ENCODE measurements at regions not wholly inside any gene's neighbourhood (a gene's known extent, or its start where the extent isn't known, plus 50 kb on each side); places are given as distances from the start of the nearest gene placed in this dataset.
A peak's percentile ranks its signal among the peaks of the same experiment; 100 is the strongest.

DNA sequence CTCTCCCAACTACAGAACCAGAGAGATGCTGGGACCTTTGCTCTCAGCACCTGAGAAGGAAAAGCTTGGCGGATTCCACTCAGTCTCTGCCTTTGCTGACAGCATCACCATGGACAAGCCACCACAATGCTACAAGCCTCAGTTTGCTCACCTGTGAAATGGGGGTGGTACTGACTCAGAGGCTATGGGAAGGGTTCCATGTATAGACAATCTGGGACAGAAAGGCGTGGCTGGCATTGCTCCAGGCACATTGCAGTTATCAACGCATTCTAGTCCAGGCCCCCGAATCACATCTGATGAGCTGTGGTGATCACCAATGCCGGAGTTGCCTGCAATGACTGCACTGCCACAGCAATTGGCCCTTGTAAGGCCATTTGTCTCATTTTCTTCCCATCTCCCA, 72.6 kb downstream of the ISX start:
- Histone ChIP-seq H3K9me2 (replicated peaks; ENCODE audit: insufficient read depth, low read length) (no peaks in the 10 kb centered on the region), H3K4me2 (ENCODE audit: low read depth, low read length) (no peak overlapping the region), H3K4me3 (ENCODE audit: low read length) (no peak overlapping the region), H4K20me1 (ENCODE audit: insufficient read depth, low read length) (no peaks in the 10 kb centered on the region), H3K36me3 (replicated peaks; ENCODE audit: insufficient read depth, low read length) (no peaks in the 10 kb centered on the region), H3K9ac (ENCODE audit: low read length) (no peak overlapping the region), H3K27ac (ENCODE audit: low read length) (no peak overlapping the region), H3K4me1 (ENCODE audit: low read length) (no peaks in the 10 kb centered on the region), H3K79me2 (ENCODE audit: low read length) (no peaks in the 10 kb centered on the region), H3K9me3 (replicated peaks; ENCODE audit: insufficient read depth, low read length) (no peaks in the 10 kb centered on the region), H3F3A (ENCODE audit: insufficient read depth, low read length) (no peaks in the 10 kb centered on the region), H2AFZ (ENCODE audit: low read length) (no peak overlapping the region), H3K27me3 (replicated peaks; ENCODE audit: insufficient read depth, low read length) (no peaks in the 10 kb centered on the region)
- no peak for TF ChIP-seq EZH2 (optimal IDR thresholded peaks at IDR 0.05; ENCODE audit: low read depth, low read length)
- TF ChIP-seq EZH2phosphoT487 (IDR thresholded peaks at IDR 0.05; ENCODE audit: low read length), result no peak
- TF ChIP-seq, protein P1, sequence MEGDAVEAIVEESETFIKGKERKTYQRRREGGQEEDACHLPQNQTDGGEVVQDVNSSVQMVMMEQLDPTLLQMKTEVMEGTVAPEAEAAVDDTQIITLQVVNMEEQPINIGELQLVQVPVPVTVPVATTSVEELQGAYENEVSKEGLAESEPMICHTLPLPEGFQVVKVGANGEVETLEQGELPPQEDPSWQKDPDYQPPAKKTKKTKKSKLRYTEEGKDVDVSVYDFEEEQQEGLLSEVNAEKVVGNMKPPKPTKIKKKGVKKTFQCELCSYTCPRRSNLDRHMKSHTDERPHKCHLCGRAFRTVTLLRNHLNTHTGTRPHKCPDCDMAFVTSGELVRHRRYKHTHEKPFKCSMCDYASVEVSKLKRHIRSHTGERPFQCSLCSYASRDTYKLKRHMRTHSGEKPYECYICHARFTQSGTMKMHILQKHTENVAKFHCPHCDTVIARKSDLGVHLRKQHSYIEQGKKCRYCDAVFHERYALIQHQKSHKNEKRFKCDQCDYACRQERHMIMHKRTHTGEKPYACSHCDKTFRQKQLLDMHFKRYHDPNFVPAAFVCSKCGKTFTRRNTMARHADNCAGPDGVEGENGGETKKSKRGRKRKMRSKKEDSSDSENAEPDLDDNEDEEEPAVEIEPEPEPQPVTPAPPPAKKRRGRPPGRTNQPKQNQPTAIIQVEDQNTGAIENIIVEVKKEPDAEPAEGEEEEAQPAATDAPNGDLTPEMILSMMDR (IDR thresholded peaks at IDR 0.05; ENCODE audit: low read length), result no peak
- DNase-seq, result no peak

DNA sequence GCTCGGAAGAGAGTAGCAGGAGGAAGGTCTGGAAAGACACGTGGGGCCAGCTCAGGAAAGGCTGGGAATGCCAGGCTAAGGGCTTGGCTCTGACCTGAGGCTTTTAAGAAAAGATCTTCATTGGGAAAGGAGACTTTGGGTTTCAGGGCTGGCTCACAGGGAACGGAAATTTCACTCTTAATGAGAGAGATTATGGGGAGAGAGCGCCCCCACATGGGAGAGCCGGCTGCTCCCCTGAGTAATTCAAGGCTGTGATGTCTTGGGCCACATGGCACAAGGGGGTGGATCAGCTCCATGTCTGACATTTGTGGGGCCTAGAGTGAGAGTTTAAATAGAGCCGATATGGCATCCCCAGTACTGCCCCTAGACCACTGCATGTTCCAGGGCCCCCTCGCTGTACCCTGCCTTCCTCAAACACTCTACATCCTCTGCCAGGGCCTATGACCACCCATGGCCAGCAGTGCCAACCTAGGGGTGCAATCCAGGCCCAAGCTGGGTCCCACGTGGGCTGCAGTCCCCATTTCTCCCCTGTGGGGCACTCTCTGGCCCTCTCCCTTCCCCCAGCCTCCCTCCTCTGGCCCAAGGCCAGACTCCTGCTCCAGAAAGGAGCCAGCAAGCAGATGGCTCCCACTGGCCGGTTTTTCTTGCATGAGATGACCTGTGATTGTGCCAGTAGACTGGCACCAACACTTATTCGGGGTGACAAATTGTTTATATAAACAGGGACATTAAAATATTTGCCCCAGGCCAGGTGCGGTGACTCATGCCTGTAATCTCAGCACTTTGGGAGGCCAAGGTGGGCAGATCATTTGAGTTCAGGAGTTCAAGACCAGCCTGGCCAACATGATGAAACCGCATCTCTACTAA, 75.2 kb downstream of the ISX start:
- Histone ChIP-seq H3K79me2 (ENCODE audit: low read length) (no peaks in the 10 kb centered on the region), H3K9ac (ENCODE audit: low read length) (no peak overlapping the region), H3K9me2 (replicated peaks; ENCODE audit: insufficient read depth, low read length) (no peaks in the 10 kb centered on the region), H3K4me3 (ENCODE audit: low read length) (no peak overlapping the region), H2AFZ (ENCODE audit: low read length) (no peak overlapping the region), H3K4me1 (ENCODE audit: low read length) (no peaks in the 10 kb centered on the region), H4K20me1 (ENCODE audit: insufficient read depth, low read length) (no peaks in the 10 kb centered on the region), H3K4me2 (ENCODE audit: low read depth, low read length) (no peak overlapping the region), H3K27me3 (replicated peaks; ENCODE audit: insufficient read depth, low read length) (no peaks in the 10 kb centered on the region), H3K9me3 (replicated peaks; ENCODE audit: insufficient read depth, low read length) (no peaks in the 10 kb centered on the region), H3F3A (ENCODE audit: insufficient read depth, low read length) (no peaks in the 10 kb centered on the region), H3K27ac (ENCODE audit: low read length) (no peak overlapping the region), H3K36me3 (replicated peaks; ENCODE audit: insufficient read depth, low read length) (no peaks in the 10 kb centered on the region)
- no peak for DNase-seq
- TF ChIP-seq EZH2phosphoT487 (IDR thresholded peaks at IDR 0.05; ENCODE audit: low read length), result no peak
- TF ChIP-seq, protein P1 (IDR thresholded peaks at IDR 0.05; ENCODE audit: low read length), result peak; percentile 33
- no peak for TF ChIP-seq EZH2 (optimal IDR thresholded peaks at IDR 0.05; ENCODE audit: low read depth, low read length)

DNA sequence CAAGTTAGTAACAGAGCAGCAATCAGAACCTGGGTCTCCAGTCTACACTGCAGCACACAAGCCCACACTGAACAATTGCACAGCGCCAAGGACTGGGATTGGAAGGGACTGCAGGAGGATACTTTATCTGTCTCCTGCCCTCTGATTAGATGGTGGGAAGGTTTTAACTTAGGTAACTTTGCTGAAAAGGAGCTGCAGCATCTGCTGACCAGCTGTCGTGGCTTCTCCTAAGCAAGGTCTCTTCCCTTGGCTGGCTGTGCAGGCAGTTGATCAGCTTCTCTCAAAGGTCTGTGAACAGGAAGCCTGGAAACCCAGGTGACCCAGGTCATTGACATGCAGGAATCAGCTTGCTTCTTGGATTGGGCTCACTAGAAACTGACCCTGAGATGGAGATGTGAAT, 82.4 kb downstream of the ISX start:
- Histone ChIP-seq H3K4me2 (ENCODE audit: low read depth, low read length) (no peak overlapping the region), H3K79me2 (ENCODE audit: low read length) (no peaks in the 10 kb centered on the region), H3K4me3 (ENCODE audit: low read length) (no peak overlapping the region), H4K20me1 (ENCODE audit: insufficient read depth, low read length) (no peaks in the 10 kb centered on the region), H2AFZ (ENCODE audit: low read length) (no peak overlapping the region), H3K36me3 (replicated peaks; ENCODE audit: insufficient read depth, low read length) (no peaks in the 10 kb centered on the region), H3K9me3 (replicated peaks; ENCODE audit: insufficient read depth, low read length) (no peaks in the 10 kb centered on the region), H3K4me1 (ENCODE audit: low read length) (no peaks in the 10 kb centered on the region), H3K27me3 (replicated peaks; ENCODE audit: insufficient read depth, low read length) (no peaks in the 10 kb centered on the region), H3K9ac (ENCODE audit: low read length) (no peak overlapping the region), H3F3A (ENCODE audit: insufficient read depth, low read length) (no peaks in the 10 kb centered on the region), H3K27ac (ENCODE audit: low read length) (no peak overlapping the region), H3K9me2 (replicated peaks; ENCODE audit: insufficient read depth, low read length) (no peaks in the 10 kb centered on the region)
- TF ChIP-seq EZH2 (optimal IDR thresholded peaks at IDR 0.05; ENCODE audit: low read depth, low read length) (no peak), EZH2phosphoT487 (IDR thresholded peaks at IDR 0.05; ENCODE audit: low read length) (no peak)
- no peak for DNase-seq

Data from MM.1S (cell line).